Dermis blood vessel endothelial cell (primary cell): ENCODE measurements at regions not wholly inside any gene's neighbourhood (a gene's known extent, or its start where the extent isn't known, plus 50 kb on each side); places are given as distances from the start of the nearest gene placed in this dataset.

Experiments used
- DNase-seq: peaks from one replicate; pipeline ENCODE4 v3.0.0; 2010

- DNase-seq = no peak
Measured at GRCh38 chr9:73566627-73567026, 415.0 kb downstream of the ANXA1 start.

GRCh38 chr9:73573235-73573634, 421.6 kb downstream of the ANXA1 start:
- no peak for DNase-seq

GRCh38 chr9:73575101-73576060, 423.7 kb downstream of the ANXA1 start:
- DNase-seq = no peak

GRCh38 chr9:73577848-73578247, 426.2 kb downstream of the ANXA1 start:
- no peak for DNase-seq

- no peak for DNase-seq
Measured at GRCh38 chr9:73579823-73580222, 428.2 kb downstream of the ANXA1 start.

GRCh38 chr9:73583576-73583975, 431.9 kb downstream of the ANXA1 start:
- no peak for DNase-seq

- no peak for DNase-seq
Measured at GRCh38 chr9:73595036-73595545, 443.4 kb downstream of the ANXA1 start.

GRCh38 chr9:73596321-73596720, 444.7 kb downstream of the ANXA1 start:
- no peak for DNase-seq

GRCh38 chr9:73597039-73597438, 445.4 kb downstream of the ANXA1 start:
- no peak for DNase-seq

GRCh38 chr9:73597771-73598170, 446.1 kb downstream of the ANXA1 start:
- no peak for DNase-seq

- DNase-seq = no peak
Measured at GRCh38 chr9:73609381-73609780, 457.7 kb downstream of the ANXA1 start.

GRCh38 chr9:73611032-73611431, 459.4 kb downstream of the ANXA1 start:
- DNase-seq = no peak

GRCh38 chr9:73613092-73613701, 461.5 kb downstream of the ANXA1 start:
- DNase-seq = no peak

GRCh38 chr9:73615557-73615956, 463.9 kb downstream of the ANXA1 start:
- DNase-seq = no peak

GRCh38 chr9:73617586-73617985, 465.9 kb downstream of the ANXA1 start:
- DNase-seq = no peak

GRCh38 chr9:73640971-73641370, 489.3 kb downstream of the ANXA1 start:
- no peak for DNase-seq

- DNase-seq = no peak
Measured at GRCh38 chr9:73643379-73644013, 491.8 kb downstream of the ANXA1 start.

- DNase-seq = no peak
Measured at GRCh38 chr9:73647560-73647959, 495.9 kb downstream of the ANXA1 start.

- DNase-seq = no peak
Measured at GRCh38 chr9:73649552-73649951, 497.9 kb downstream of the ANXA1 start.

GRCh38 chr9:73655363-73655762, 503.7 kb downstream of the ANXA1 start:
- DNase-seq = no peak

- no peak for DNase-seq
Measured at GRCh38 chr9:73655831-73656230, 504.2 kb downstream of the ANXA1 start.

- no peak for DNase-seq
Measured at GRCh38 chr9:73665253-73665652, 513.6 kb downstream of the ANXA1 start.

- DNase-seq = no peak
Measured at GRCh38 chr9:73667749-73668148, 516.1 kb downstream of the ANXA1 start.
